Trophoblast cell (in vitro differentiated cells and primary cell): ENCODE measurements at regions not wholly inside any gene's neighbourhood (a gene's known extent, or its start where the extent isn't known, plus 50 kb on each side); places are given as distances from the start of the nearest gene placed in this dataset.
"Not testable (repeated sequence)": the region's sequence is repeated elsewhere in the genome, so short reads cannot be mapped to it uniquely, and the experiment has no call there.

Source experiments
- DNase-seq, 2 donors: peaks; one replicate each; pipeline ENCODE4 v3.0.0-alpha.2; 2016
- H2AFZ ChIP-seq: 2 replicates; pipeline ENCODE4 v1.6.1; 2013; ENCODE audit warnings: low read length, moderate library complexity, mild to moderate bottlenecking; ENCODE audit not compliant: insufficient read depth, poor library complexity
- H2AK5ac ChIP-seq: 2 replicates; pipeline ENCODE4 v1.6.1; 2013; ENCODE audit warnings: mild to moderate bottlenecking, low read length
- H2BK120ac ChIP-seq: 2 replicates; pipeline ENCODE4 v1.6.1; 2013; ENCODE audit warnings: low read length, mild to moderate bottlenecking, moderate library complexity; ENCODE audit not compliant: insufficient read depth, poor library complexity
- H2BK12ac ChIP-seq: 2 replicates; pipeline ENCODE4 v1.6.1; 2013; ENCODE audit warnings: mild to moderate bottlenecking, low read length, moderate library complexity
- H2BK5ac ChIP-seq: 2 replicates; pipeline ENCODE4 v1.6.1; 2013; ENCODE audit warnings: low read length, low read depth, moderate library complexity, mild to moderate bottlenecking; ENCODE audit not compliant: poor library complexity
- H3K14ac ChIP-seq: 2 replicates; pipeline ENCODE4 v1.6.1; 2013; ENCODE audit warnings: mild to moderate bottlenecking, low read length
- H3K18ac ChIP-seq: 2 replicates; pipeline ENCODE4 v1.6.1; 2013; ENCODE audit warnings: mild to moderate bottlenecking, low read length
- H3K23ac ChIP-seq: 2 replicates; pipeline ENCODE4 v1.6.1; 2013; ENCODE audit warnings: low read length
- H3K27ac ChIP-seq: 2 replicates; pipeline ENCODE4 v1.5.1; 2013; ENCODE audit warnings: low read depth, mild to moderate bottlenecking, inconsistent platforms, low read length, moderate library complexity
- H3K27me3 ChIP-seq: 2 replicates; pipeline ENCODE4 v1.6.1; 2013; ENCODE audit warnings: inconsistent platforms, mild to moderate bottlenecking, low read length, moderate library complexity; ENCODE audit not compliant: insufficient read depth
- H3K36me3 ChIP-seq, 2 experiments: 1 replicate in 1 of 2; 2 replicates in 1 of 2; pipeline ENCODE4 v1.6.1; 2013; ENCODE audit warnings: low read length in 2 of 2, mild to moderate bottlenecking in 2 of 2, moderate library complexity in 1 of 2; ENCODE audit not compliant: insufficient read depth in 2 of 2, control insufficient read depth in 1 of 2
- H3K4ac ChIP-seq: 2 replicates; pipeline ENCODE4 v1.6.1; 2013; ENCODE audit warnings: low read depth, mild to moderate bottlenecking, low read length, moderate library complexity
- H3K4me1 ChIP-seq, 2 experiments: 1 replicate in 1 of 2; 2 replicates in 1 of 2; pipeline ENCODE4 v1.6.1; 2013; ENCODE audit warnings: low read length in 2 of 2, mild to moderate bottlenecking in 2 of 2, moderate library complexity in 1 of 2; ENCODE audit not compliant: insufficient read depth in 2 of 2, control insufficient read depth in 1 of 2
- H3K4me2 ChIP-seq: 2 replicates; pipeline ENCODE4 v1.6.1; 2013; ENCODE audit warnings: inconsistent platforms, mild to moderate bottlenecking, low read length, moderate library complexity
- H3K4me3 ChIP-seq: 2 replicates; pipeline ENCODE4 v1.5.1; 2013; ENCODE audit warnings: mild to moderate bottlenecking, low read depth, low read length, inconsistent platforms
- H3K79me1 ChIP-seq: one replicate; pipeline ENCODE4 v1.6.1; 2013; ENCODE audit warnings: low read length
- H3K79me2 ChIP-seq: 2 replicates; pipeline ENCODE4 v1.6.1; 2013; ENCODE audit warnings: low read length, mild to moderate bottlenecking; ENCODE audit not compliant: control insufficient read depth, insufficient read depth, poor library complexity
- H3K9ac ChIP-seq: 2 replicates; pipeline ENCODE4 v1.6.1; 2013; ENCODE audit warnings: mild to moderate bottlenecking, low read length
- H3K9me3 ChIP-seq: 2 replicates; pipeline ENCODE4 v1.6.1; 2013; ENCODE audit warnings: low read depth, mild to moderate bottlenecking, control low read depth, inconsistent platforms, low read length; ENCODE audit not compliant: insufficient read depth
- H4K12ac ChIP-seq: 2 replicates; pipeline ENCODE4 v1.6.1; 2013; ENCODE audit warnings: low read depth, mild to moderate bottlenecking, low read length, moderate library complexity
- H4K8ac ChIP-seq: 2 replicates; pipeline ENCODE4 v1.6.1; 2013; ENCODE audit warnings: low read depth, mild to moderate bottlenecking, low read length, moderate library complexity
- H4K91ac ChIP-seq: one replicate; pipeline ENCODE4 v1.6.1; 2013; ENCODE audit warnings: low read depth, mild to moderate bottlenecking, low read length, moderate library complexity
- WGBS: extraction: QIAGEN DNeasy Blood & Tissue Kit; methylation state at CpG from one replicate; pipeline ENCODE4 v1.1.7; 2013; ENCODE audit warnings: missing lambda C conversion rate; ENCODE audit not compliant: insufficient read length, insufficient coverage; ENCODE audit errors: extremely low coverage; 5-methylcytosine and 5-hydroxymethylcytosine counted together

DNA sequence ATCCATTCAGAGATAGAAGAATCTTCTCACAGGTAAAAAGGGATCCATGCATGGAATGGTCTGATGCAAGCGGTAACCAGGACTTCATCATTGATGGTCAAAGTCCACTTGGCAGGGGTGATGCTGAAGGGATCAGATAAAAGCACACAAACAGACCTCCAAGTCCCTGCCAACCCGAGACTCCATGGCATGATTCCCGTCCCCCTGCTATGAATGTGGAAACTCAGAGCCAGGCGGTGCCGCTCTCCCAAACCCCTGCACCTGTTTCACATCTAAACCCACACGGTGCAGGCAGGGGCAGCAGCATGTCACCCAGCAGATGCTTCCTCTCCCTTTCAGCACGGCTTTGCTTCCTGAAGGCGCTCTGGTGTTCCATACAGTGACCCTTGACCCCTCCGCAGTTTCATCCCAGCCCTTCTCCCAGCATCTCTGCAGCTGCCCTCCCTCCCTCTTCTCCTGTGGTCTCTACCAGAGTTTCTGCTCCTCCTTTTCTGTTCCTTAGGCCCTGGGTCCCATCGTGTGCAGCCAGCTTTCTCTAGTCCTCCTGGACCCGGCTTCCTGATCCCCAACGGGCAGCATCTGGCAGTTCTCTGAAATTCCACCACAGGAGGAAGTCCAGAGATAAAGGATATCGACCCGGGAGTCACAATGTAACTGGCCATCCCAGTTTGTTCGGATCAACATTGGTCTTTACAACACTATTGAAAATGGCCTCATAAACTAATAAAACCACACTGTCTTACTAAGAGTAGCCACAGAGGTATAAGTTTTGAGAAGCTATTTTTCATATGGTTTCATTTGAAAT, 235.0 kb downstream of the TTLL2 start:
- Histone ChIP-seq H3K4me1 (no peaks in the 10 kb centered on the region), H3K4ac (no peak overlapping the region), H3K27ac (no peak overlapping the region), H3K4me2 (no peak overlapping the region), H2AK5ac (no peak overlapping the region), H3K79me1 (no peaks in the 10 kb centered on the region), H4K91ac (no peak overlapping the region), H3K23ac (no peak overlapping the region), H3K9me3 (peaks cover 4% of the 10 kb centered on the region), H2BK5ac (no peak overlapping the region), H3K27me3 (no peaks in the 10 kb centered on the region), H2BK12ac (no peak overlapping the region), H4K8ac (no peak overlapping the region), H4K12ac (no peak overlapping the region), H2BK120ac (no peak overlapping the region), H3K36me3 (no peaks in the 10 kb centered on the region), H3K4me3 (peak overlapping the region; percentile 13), H3K18ac (no peak overlapping the region), H2AFZ (no peak overlapping the region), H3K9ac (no peak overlapping the region), H3K79me2 (no peaks in the 10 kb centered on the region), H3K14ac (no peak overlapping the region)
- DNase-seq, result no peak
- no CpG with 5 or more reads among the region's 15 CpGs for WGBS

DNA sequence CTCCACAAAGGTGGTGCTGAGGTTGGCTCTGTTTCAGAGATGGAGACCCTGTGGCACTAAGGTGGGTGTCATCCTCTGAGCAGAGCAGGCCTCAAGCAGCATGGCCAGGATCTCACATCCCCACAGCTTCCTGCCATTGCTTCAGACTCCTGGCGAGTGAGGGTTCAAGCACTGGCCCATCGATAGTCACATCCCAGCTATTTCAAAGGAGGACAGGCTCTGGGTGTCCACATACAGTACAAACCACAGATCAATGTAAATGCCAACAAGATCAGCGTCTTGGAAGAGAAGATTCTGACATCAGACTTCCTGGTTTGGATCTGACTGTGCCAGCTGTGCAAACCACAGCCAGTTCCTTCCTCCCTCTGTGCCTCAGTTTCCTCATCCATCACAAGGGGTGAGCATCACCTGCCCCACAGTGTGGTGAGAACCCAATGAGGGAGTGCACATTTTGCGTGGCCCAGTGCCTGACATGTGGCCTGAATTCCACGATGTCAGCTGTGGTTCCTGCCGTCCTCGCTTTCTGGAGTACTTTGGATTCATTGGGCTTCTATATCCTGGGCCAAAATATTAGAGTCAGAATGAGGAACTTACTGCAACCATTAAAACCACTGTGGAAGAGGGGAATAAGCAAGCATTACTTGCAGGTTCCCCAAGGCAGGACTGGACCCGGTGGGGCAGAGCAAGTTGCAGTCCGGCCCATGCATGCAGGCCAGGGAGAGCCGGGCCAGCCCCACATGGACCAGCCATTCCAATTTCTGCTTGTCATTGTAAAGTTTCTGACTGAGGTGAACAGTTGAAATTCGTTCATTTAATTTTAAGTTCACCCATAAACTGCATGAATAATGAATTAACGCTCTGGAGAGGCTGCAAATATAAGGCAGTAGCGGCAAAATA, 236.0 kb downstream of the TTLL2 start:
- WGBS, result no CpG with 5 or more reads among the region's 13 CpGs
- Histone ChIP-seq H2AFZ (no peak overlapping the region), H3K23ac (no peak overlapping the region), H3K9ac (no peak overlapping the region), H3K4ac (no peak overlapping the region), H3K79me2 (no peaks in the 10 kb centered on the region), H3K4me3 (no peak overlapping the region), H2BK12ac (no peak overlapping the region), H3K27ac (no peak overlapping the region), H2BK5ac (no peak overlapping the region), H3K27me3 (no peaks in the 10 kb centered on the region), H3K14ac (no peak overlapping the region), H3K9me3 (peaks cover 6% of the 10 kb centered on the region), H2AK5ac (no peak overlapping the region), H3K4me2 (no peak overlapping the region), H3K18ac (no peak overlapping the region), H4K8ac (no peak overlapping the region), H4K91ac (no peak overlapping the region), H3K79me1 (no peaks in the 10 kb centered on the region), H2BK120ac (no peak overlapping the region), H3K4me1 (no peaks in the 10 kb centered on the region), H3K36me3 (no peaks in the 10 kb centered on the region), H4K12ac (no peak overlapping the region)
- DNase-seq, result no peak

DNA sequence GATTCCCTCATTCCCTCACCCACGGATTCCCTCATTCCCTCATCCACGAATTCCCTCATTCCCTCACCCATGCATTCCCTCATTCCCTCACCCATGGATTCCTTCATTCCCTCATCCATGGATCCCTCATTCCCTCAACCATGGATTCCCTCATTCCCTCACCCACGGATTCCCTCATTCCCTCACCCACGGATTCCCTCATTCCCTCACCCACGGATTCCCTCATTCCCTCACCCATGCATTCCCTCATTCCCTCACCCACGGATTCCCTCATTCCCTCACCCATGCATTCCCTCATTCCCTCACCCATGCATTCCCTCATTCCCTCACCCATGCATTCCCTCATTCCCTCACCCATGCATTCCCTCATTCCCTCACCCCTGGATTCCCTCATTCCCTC, 238.0 kb downstream of the TTLL2 start:
- H2AK5ac ChIP-seq, H2BK5ac ChIP-seq, H3K9ac ChIP-seq, H3K4me3 ChIP-seq, H2BK120ac ChIP-seq, H3K79me1 ChIP-seq, H3K9me3 ChIP-seq, H3K27ac ChIP-seq, H2BK12ac ChIP-seq, DNase-seq, H3K79me2 ChIP-seq, H2AFZ ChIP-seq, H3K18ac ChIP-seq, H3K36me3 ChIP-seq, H3K27me3 ChIP-seq, H3K4ac ChIP-seq, H4K12ac ChIP-seq, H3K4me2 ChIP-seq, H4K91ac ChIP-seq, H4K8ac ChIP-seq, H3K23ac ChIP-seq, H3K14ac ChIP-seq: not testable (repeated sequence)
- 64% methylated on average over 2 of the region's 6 CpGs for WGBS
- H3K4me1 ChIP-seq, result peaks cover 4 to 13% of the 10 kb centered on the region in 2 experiments

DNA sequence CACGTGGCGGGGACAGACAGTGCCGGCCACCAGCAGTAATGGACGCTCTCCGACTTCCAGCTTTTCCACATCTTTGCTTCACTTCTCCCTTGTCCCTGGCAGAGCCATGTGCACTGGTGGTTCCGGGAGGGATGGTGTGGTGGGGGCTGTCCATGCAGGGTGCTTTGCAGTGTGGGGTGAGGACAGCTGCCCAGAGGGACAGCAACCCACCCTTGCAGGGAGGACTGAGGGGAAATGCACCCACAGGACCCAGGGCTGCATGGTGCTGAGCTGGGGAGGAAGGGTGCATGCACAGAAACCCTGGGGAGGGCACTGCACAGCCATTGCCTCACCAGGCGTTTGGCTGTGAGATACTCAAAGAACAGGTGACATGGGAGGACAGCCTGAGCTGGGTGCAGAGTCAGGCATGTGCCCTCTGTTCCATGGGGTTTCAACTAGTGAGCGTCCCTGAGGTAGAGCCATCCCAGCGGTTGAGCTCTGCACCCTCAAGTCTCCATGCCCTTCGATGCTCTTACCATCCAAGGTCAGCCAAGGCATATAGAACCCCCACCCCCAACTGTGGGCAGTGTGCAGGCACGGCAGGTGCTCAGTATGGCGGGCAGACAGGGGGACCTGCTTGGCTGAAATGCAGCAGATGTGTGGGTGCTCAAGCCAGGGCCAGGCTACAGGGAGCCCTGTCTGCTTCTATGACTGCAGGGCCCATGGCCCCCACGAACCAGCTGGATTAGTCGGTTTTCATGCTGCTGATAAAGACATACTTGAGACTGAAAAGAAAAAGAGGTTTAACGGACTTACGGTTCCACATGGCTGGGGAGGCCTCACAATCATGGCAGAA, 239.7 kb downstream of the TTLL2 start:
- Histone ChIP-seq H3K4me3 (no peak overlapping the region), H3K27ac (no peak overlapping the region), H2BK5ac (no peak overlapping the region), H2BK12ac (no peak overlapping the region), H3K14ac (no peak overlapping the region), H4K12ac (no peak overlapping the region), H2BK120ac (no peak overlapping the region), H3K27me3 (no peaks in the 10 kb centered on the region), H4K8ac (no peak overlapping the region), H3K79me2 (no peaks in the 10 kb centered on the region), H3K18ac (no peak overlapping the region), H3K36me3 (no peaks in the 10 kb centered on the region), H3K4me2 (no peak overlapping the region), H2AFZ (no peak overlapping the region), H4K91ac (no peak overlapping the region), H3K4me1 (peaks cover 4 to 13% of the 10 kb centered on the region in 2 experiments), H3K9ac (no peak overlapping the region), H3K79me1 (peaks cover 1% of the 10 kb centered on the region), H2AK5ac (no peak overlapping the region), H3K23ac (no peak overlapping the region), H3K4ac (no peak overlapping the region), H3K9me3 (peaks cover 6% of the 10 kb centered on the region)
- no CpG with 5 or more reads among the region's 16 CpGs for WGBS
- DNase-seq, result no peak
